Ishikawa (cell line): ENCODE measurements at regions not wholly inside any gene's neighbourhood (a gene's known extent, or its start where the extent isn't known, plus 50 kb on each side); places are given as distances from the start of the nearest gene placed in this dataset.
A peak's percentile ranks its signal among the peaks of the same experiment; 100 is the strongest.

ENCODE experiments used
- CEBPB ChIP-seq: IDR thresholded peaks from 2 replicates; pipeline ENCODE4 v1.6.1; 2012
- CREB1 ChIP-seq: IDR thresholded peaks from 2 replicates; pipeline ENCODE4 v1.6.1; 2012; ENCODE audit warnings: low read depth
- EGR1 ChIP-seq: IDR thresholded peaks from 2 replicates; pipeline ENCODE4 v1.6.1; 2012
- EP300 ChIP-seq: IDR thresholded peaks from 2 replicates; pipeline ENCODE4 v1.6.1; 2012; ENCODE audit warnings: borderline replicate concordance
- FOXM1 ChIP-seq: IDR thresholded peaks from 2 replicates; pipeline ENCODE4 v1.6.1; 2012; ENCODE audit warnings: low read depth, borderline replicate concordance
- MAX ChIP-seq: IDR thresholded peaks from 2 replicates; pipeline ENCODE4 v1.6.1; 2012
- NFIC ChIP-seq: IDR thresholded peaks from 2 replicates; pipeline ENCODE4 v1.6.1; 2012
- RAD21 ChIP-seq: IDR thresholded peaks from 2 replicates; pipeline ENCODE4 v1.6.1; 2012; ENCODE audit warnings: low read depth
- REST ChIP-seq: IDR thresholded peaks from 2 replicates; pipeline ENCODE4 v1.6.1; 2012; ENCODE audit warnings: low read depth, mild to moderate bottlenecking
- TAF1 ChIP-seq: IDR thresholded peaks from 2 replicates; pipeline ENCODE4 v1.6.1; 2012; ENCODE audit warnings: low read depth, mild to moderate bottlenecking
- TCF12 ChIP-seq: IDR thresholded peaks from 2 replicates; pipeline ENCODE4 v1.6.1; 2012; ENCODE audit warnings: low read depth
- TEAD4 ChIP-seq: IDR thresholded peaks from 2 replicates; pipeline ENCODE4 v1.6.1; 2012
- USF1 ChIP-seq: IDR thresholded peaks from 2 replicates; pipeline ENCODE4 v1.6.1; 2012
- YY1 ChIP-seq: IDR thresholded peaks from 2 replicates; pipeline ENCODE4 v1.6.1; 2012; ENCODE audit warnings: low read depth
- ZBTB7A ChIP-seq: IDR thresholded peaks from 2 replicates; pipeline ENCODE4 v1.6.1; 2012; ENCODE audit warnings: low read depth

GRCh38 chr4:181958446-181958845 is 284.8 kb upstream of the TENM3 start:
- TF ChIP-seq YY1 (no peak), TEAD4 (peak; percentile 43), NFIC (0 out of 2 replicates have a peak, but pooled peaks have one; percentile 15)

GRCh38 chr4:181959121-181959520 is 284.1 kb upstream of the TENM3 start:
- peak; percentile 52; the same call in 1 of the 2 replicates for TF ChIP-seq FOXM1
- no peak for TF ChIP-seq CEBPB
- no peak for TF ChIP-seq EGR1
- peak; percentile 69 for TF ChIP-seq TCF12
- peak; percentile 83; the same call in 1 of the 2 replicates for TF ChIP-seq EP300
- no peak for TF ChIP-seq ZBTB7A
- TF ChIP-seq TEAD4 = peak; percentile 85

- TF ChIP-seq REST (no peak), CREB1 (no peak), NFIC (no peak), FOXM1 (no peak), EP300 (no peak), MAX (no peak), ZBTB7A (no peak), TEAD4 (no peak)
Observed at GRCh38 chr4:181960384-181960783, 282.8 kb upstream of the TENM3 start.

GRCh38 chr4:181962321-181962720 is 280.9 kb upstream of the TENM3 start:
- peak; percentile 62 for TF ChIP-seq NFIC
- TF ChIP-seq EP300 = peak; percentile 48; the same call in 1 of the 2 replicates
- TF ChIP-seq USF1 = no peak
- no peak for TF ChIP-seq FOXM1

GRCh38 chr4:181964731-181965130 is 278.5 kb upstream of the TENM3 start:
- no peak for TF ChIP-seq YY1
- TF ChIP-seq MAX = no peak
- no peak for TF ChIP-seq TEAD4
- TF ChIP-seq CEBPB = no peak
- no peak for TF ChIP-seq EP300

GRCh38 chr4:181966104-181966551 is 277.1 kb upstream of the TENM3 start:
- TF ChIP-seq MAX = no peak
- TF ChIP-seq NFIC = no peak
- no peak for TF ChIP-seq CREB1
- no peak for TF ChIP-seq EP300
- TF ChIP-seq CEBPB = no peak
- TF ChIP-seq FOXM1 = no peak
- TF ChIP-seq TAF1 = no peak
- TF ChIP-seq ZBTB7A = no peak
- TF ChIP-seq TEAD4 = no peak
- no peak for TF ChIP-seq RAD21
- no peak for TF ChIP-seq TCF12

GRCh38 chr4:181967401-181967800 is 275.8 kb upstream of the TENM3 start:
- TF ChIP-seq CREB1 (no peak), RAD21 (no peak), ZBTB7A (no peak), EP300 (no peak), EGR1 (no peak), MAX (no peak), YY1 (no peak), TEAD4 (no peak), TCF12 (no peak), TAF1 (no peak), NFIC (no peak), FOXM1 (no peak), REST (no peak), CEBPB (no peak)
